ENCODE measurements at regions not wholly inside any gene's neighbourhood (a gene's known extent, or its start where the extent isn't known, plus 50 kb on each side); places are given as distances from the start of the nearest gene placed in this dataset.
"Not testable (repeated sequence)": the region's sequence is repeated elsewhere in the genome, so short reads cannot be mapped to it uniquely, and the experiment has no call there.

DNA sequence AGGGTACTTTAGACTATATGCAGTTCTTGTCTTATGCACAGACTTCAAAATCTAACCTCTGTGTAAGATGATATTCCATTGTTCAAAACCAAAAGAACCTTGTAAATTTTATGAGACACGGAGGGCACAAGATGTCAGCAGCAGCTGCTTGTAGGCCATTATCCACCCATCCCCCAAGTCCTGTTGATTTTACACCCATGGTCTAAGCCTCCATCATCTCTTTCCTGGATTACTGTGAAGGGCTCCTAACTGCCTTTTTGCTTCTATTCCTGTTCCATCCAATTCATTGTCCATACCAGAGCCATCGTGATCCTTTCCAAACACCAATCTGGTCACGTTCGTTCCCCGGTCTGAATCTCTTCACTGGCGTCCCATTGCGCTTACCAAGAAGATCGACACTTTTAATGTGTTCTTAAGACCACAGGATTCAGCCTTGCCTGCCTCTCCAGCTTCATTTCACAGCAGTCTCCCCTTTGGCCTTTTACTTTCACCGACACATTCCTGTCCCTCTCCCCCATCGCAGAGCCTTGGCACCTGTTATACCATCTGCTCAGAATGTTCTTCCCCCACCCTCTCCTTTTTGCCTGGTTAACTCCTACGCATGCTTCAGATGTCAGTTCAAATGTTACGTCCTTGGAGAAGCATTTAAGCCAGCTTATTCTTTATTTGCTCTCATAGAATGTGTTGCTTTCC is 107.3 kb upstream of the POU3F1 start:
- no peak for DNase-seq

DNA sequence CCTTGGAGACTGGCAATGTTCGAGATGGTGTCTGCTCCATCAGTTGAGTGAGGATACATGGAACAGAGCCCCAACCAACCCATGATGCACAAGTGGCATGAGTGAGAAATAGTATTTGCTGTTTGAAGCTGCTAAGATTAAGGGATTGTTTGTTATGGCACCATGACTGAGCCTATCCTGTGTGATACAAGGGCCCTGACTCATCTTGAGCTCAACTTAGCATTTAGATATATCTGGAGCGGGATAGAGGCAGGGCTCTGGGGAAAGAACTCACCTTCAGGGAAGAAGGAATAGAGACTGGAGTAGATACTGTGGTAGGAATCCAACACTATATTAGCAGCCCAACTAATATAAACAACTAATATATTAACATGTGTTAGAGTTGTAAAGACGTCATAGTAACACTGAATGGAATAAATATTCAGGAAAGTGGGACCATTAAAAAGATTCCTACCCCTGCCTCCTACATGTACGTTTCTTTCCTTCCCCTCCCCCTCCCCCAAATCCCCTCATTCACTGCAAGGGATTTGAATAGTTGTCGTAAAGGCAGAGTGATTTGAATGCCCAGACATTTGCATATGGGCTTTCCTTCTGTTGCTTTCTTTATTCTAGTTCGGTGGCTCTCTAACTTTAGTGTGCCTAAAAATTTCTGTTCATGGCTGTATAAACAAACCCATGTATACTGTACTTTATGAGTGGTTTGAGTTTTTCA is 106.6 kb upstream of the POU3F1 start:
- DNase-seq: no peak

DNA sequence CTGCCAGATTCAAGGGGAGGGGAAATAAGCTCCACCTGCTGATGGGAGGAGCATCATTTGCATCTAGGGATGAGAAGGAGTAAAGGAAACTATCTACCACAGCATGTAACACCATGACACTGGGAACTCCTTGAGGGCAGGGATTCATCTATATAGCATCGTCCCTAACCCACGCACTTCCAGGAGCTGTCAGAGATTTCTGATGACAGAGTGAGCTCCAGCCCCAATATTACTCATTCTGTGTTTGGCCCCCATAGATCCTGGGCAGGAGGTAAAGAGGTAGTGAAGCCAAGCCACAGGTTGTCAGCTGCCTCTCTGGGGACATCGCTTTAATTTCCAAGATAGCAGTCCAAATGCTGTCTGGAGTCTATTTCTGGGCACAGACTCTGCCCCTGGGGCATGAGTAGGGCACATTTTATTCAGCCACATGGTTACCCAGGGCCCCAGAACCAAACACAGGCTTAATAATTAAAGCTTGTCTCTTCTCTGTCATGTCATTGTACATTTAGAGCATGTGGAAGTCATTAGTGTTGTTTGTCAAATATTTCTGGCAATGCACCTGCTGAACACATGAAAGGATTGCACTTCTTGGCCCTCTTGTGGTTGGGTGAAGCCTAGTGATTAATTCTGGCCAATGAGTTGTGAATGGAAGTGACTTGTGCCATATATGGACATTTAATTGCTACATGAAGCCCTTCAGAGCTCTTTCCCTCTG is 105.9 kb upstream of the POU3F1 start:
- DNase-seq: no peak

DNA sequence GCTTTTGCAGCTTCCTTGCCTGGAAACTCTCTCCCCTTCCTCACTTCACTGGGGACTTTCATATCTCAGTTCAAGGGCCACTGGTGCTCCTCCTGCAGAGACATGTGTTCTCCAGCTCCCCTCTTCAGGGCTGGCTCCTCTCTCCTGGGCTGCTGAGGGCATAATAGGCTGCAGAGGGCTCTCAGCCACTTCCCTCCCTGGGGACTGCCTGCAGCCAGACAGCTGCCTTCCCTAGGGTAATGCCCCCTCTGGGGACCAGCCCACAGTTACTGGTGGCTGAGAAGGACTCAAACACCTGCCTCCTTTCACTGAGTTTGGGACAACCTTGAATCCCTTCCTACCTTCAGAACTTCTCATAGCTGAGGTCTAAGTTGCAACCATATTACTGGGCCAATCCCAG is 104.8 kb upstream of the POU3F1 start:
- DNase-seq: no peak

- not testable (repeated sequence) for DNase-seq
Observed at GRCh38 chr1:38146079-38146478, 99.5 kb upstream of the POU3F1 start.

DNA sequence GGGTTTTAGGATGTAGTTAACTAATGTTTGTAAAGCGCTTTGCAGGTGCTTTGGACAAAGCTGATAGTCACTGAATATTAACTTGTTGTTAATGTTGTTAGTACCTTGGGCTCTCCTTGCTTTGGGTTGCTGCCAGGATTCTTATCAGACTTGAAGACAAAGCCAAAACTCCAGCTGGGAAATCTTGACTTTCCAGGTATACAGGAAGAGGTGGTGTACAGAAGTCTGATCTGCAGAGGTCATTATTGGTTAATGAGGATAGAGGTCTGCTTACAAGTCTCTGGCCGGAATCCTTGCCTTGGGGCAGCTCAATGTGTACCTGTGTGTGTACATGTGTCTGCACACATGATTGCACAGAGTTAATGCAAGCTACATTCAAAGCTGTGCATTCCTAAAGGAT is 96.0 kb upstream of the POU3F1 start:
- DNase-seq: no peak

- DNase-seq: no peak
Observed at GRCh38 chr1:38141483-38141882, 94.9 kb upstream of the POU3F1 start.

DNA sequence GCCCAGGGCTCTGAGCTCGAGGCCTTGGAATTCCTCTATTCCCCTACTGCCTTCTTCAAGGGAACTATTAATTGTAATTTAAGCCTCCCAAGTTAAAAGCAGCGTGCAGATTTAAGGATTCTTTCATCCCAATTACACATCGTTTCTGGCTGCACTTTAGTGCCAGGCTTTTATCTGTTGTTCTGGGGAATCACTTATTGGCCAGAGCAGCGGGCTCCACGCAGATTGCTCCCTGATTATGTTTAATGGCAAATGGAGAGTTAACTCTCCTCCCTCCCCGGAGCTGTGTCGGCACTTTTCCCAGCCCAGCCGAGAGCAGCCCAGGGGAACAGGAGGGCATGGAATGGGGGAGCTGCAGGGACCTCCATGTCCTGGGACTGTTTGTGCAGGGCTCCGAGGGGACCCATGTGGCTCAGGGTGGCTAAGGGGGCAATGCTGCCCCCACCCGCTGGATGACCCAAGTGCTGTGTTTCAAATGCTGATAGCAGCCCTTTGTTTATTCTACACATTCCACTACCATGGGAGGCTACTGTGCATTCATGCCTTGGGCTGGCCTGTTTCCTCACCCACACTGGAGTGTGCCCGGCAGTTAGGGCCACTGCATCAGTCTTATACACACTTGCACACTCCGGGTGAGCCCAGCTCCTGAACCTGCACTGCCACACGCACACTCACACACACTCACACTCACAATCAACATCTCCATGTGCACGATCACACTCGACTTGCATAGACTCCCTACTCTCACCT is 93.3 kb upstream of the POU3F1 start:
- DNase-seq: no peak

GRCh38 chr1:38138498-38139233 is 92.1 kb upstream of the POU3F1 start:
- no peak for DNase-seq

- no peak for DNase-seq
Observed at GRCh38 chr1:38137164-38137563, 90.6 kb upstream of the POU3F1 start.

- DNase-seq: no peak
Observed at GRCh38 chr1:38135625-38136414, 89.2 kb upstream of the POU3F1 start.

GRCh38 chr1:38134294-38134755 is 87.7 kb upstream of the POU3F1 start:
- no peak for DNase-seq

DNA sequence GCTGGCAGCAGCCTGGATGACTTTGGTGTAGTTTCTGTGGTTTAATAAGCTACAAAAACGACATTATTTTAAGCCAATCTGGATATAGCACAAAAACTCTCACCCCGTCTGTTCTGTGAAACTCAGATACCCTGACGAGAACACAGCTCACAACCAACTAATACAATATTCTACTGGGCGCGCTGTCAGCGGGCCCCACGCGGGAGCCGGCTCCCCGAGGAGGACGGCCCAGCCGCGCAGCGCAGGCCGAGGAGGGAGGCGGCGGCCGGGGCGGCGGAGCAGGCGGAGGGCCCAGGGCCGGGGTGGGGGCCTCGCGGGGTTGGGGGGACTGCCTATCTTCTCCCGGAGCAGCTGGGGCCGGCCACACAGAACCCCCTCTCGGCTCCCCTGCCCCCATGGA is 87.2 kb upstream of the POU3F1 start:
- no peak for DNase-seq

DNA sequence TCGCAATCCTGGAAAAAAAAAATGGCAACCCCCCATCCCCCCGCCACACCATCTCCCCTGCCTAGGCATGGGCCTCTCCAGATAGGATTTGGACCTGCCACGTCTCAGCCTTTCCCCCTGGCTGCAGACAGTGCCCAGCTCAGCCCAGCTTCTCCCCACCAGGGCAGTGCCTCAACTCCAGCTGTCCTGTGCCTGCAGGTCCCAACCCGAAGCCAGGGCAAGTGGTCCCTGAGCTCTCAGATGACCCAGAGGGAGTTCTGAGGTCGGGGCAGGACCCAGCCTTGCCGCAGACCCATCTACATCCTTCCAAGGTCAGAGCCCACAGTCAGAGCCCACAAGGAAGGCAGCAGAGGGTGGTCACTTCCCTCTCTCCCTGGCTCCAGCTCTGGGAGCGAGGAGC is 86.7 kb upstream of the POU3F1 start:
- no peak for DNase-seq

GRCh38 chr1:38132681-38133080 is 86.1 kb upstream of the POU3F1 start:
- DNase-seq: no peak

DNA sequence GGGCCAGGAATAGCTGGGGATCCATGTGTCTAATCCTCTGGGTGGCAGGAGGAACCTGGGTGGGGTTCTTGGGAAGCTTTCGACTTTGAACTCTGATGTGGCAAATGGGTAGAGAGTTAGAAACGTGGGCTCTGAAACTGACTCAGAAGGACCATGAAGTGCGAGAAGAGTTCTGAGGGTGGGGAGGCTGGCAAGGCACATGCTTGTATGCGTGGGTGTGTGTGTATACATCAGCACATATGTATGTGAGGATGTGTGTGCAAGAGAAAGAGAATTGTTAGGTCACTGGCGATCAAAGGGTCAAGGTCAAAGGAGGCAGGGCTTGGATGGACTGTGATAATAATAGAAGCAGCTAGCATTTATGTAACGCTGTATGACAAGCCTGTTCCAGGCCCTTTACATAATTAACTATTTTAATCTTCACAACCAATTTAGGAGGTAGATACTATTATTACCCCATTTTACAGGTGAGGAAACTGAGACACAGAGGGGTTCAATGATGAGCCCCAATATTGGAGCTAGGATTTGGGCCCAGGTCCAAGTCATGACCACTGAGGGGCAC is 84.5 kb upstream of the POU3F1 start:
- DNase-seq: no peak

GRCh38 chr1:38129971-38130370 is 83.4 kb upstream of the POU3F1 start:
- no peak for DNase-seq

DNA sequence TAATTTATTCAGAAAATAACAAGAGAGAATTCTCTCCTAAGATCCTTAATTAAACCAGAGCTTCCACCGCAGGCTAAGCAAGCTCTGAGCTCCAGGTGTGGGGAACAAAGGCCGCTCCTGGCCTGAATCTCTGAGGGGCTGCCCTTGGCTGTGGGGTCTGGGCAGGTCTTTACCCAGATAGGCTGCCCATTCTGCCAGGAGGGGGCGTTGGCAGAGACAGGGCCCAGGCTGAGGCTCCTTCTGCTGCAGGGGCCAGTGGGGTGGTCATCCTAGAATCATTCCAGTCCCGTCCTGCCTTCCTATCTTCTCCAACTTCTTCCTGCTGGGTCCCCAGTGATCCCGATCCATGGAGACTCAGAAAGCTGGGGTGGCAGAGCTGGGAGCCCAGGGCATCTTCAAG is 82.9 kb upstream of the POU3F1 start:
- DNase-seq: no peak

DNA sequence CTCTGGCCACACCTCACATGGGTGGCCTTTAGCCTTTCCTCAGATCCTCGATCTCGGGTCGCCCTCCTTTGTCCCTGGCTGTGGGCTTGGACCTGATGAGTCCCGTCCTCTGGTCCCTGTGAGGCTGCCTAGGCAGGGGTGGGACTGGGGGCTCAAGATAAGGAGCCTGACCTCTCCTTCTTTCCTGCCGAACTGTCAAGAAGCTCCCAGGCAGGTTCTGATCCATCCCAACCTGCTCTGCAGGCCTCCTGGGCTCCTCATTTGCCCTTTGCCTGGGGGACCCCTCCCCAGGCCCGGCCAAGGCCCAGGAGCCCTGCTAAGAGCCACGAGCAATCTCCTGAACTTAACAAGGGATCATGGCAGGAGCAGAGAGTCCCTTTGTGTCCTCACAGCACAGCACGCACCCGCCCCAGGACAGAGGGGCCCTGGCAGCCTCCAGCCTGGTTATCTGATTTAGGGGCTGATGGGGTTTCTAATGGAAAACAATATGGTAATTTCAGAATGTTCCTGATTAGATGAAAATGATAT is 82.4 kb upstream of the POU3F1 start:
- DNase-seq: no peak

- no peak for DNase-seq
Observed at GRCh38 chr1:38128511-38128910, 81.9 kb upstream of the POU3F1 start.

DNA sequence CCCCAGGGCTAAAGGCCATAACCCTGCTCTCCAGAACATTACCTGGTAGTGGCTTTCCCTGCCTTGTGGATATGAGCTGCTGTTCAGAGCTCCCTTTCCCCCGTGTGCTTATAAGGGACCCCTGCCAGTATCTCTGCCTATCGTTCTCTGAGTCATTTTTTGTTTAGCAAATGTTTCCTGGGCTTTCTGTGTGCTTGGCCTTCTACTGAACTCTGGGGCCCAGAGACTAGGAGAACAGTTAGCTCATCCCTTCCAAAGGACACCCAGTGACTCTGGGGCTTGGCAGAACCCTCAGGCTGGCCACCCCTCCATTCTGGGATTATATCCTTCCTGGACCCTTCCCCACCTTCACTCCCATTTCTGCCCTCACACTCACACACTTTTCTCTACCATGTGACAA is 80.8 kb upstream of the POU3F1 start:
- no peak for DNase-seq
